BE2C (cell line): ENCODE measurements at regions not wholly inside any gene's neighbourhood (a gene's known extent, or its start where the extent isn't known, plus 50 kb on each side); places are given as distances from the start of the nearest gene placed in this dataset.

Experiments
- DNase-seq: peaks from one replicate; pipeline ENCODE4 v3.0.0-alpha.2; 2020
- H3K27me3 ChIP-seq: fragments of 250-450 bp; sonication (Bioruptor Pico); 2 replicates; pipeline ENCODE4 v1.5.1; 2020; ENCODE audit warnings: mild to moderate bottlenecking
- H3K36me3 ChIP-seq: fragments of 250-450 bp; sonication (Bioruptor Pico); 2 replicates; pipeline ENCODE4 v1.5.1; 2020; ENCODE audit warnings: mild to moderate bottlenecking
- H3K4me1 ChIP-seq: fragments of 250-450 bp; sonication (Bioruptor Pico); 2 replicates; pipeline ENCODE4 v1.5.1; 2020
- H3K4me3 ChIP-seq: 2 replicates; pipeline ENCODE4 v1.5.1; 2011; ENCODE audit warnings: low read depth, low read length
- H3K9me3 ChIP-seq: fragments of 250-450 bp; sonication (Bioruptor Pico); 2 replicates; pipeline ENCODE4 v1.5.1; 2020
- CTCF ChIP-seq: IDR thresholded peaks from 2 replicates; pipeline ENCODE4 v1.5.1; 2012; ENCODE audit warnings: mild to moderate bottlenecking, low read depth, low read length

- Histone ChIP-seq H3K9me3 (no peaks in the 10 kb centered on the region), H3K4me1 (peaks cover 10% of the 10 kb centered on the region), H3K4me3 (peak overlapping the region; percentile 33), H3K27me3 (no peaks in the 10 kb centered on the region), H3K36me3 (no peaks in the 10 kb centered on the region)
- peak; percentile 77 for DNase-seq
- TF ChIP-seq CTCF = peak; percentile 47
Observed at GRCh38 chr5:57383093-57383861, 99.3 kb downstream of the ACTBL2 start.

- peaks cover 10% of the 10 kb centered on the region for H3K4me1 ChIP-seq
- H3K36me3 ChIP-seq = no peaks in the 10 kb centered on the region
- no peaks in the 10 kb centered on the region for H3K9me3 ChIP-seq
- DNase-seq = no peak
- no peak for TF ChIP-seq CTCF
- no peak overlapping the region for H3K4me3 ChIP-seq
- H3K27me3 ChIP-seq = no peaks in the 10 kb centered on the region
Observed at GRCh38 chr5:57382655-57383054, 100.0 kb downstream of the ACTBL2 start.

- DNase-seq = no peak
- Histone ChIP-seq H3K9me3 (no peaks in the 10 kb centered on the region), H3K4me1 (peaks cover 6% of the 10 kb centered on the region), H3K4me3 (no peak overlapping the region), H3K36me3 (no peaks in the 10 kb centered on the region), H3K27me3 (no peaks in the 10 kb centered on the region)
- no peak for TF ChIP-seq CTCF
Observed at GRCh38 chr5:57370376-57370775, 112.2 kb downstream of the ACTBL2 start.

GRCh38 chr5:57368010-57368409, 114.6 kb downstream of the ACTBL2 start:
- no peak for DNase-seq
- no peaks in the 10 kb centered on the region for H3K9me3 ChIP-seq
- no peaks in the 10 kb centered on the region for H3K27me3 ChIP-seq
- no peak for TF ChIP-seq CTCF
- no peaks in the 10 kb centered on the region for H3K36me3 ChIP-seq
- peaks cover 6% of the 10 kb centered on the region for H3K4me1 ChIP-seq
- no peak overlapping the region for H3K4me3 ChIP-seq

GRCh38 chr5:57366744-57367143, 115.9 kb downstream of the ACTBL2 start:
- Histone ChIP-seq H3K4me3 (no peak overlapping the region), H3K36me3 (no peaks in the 10 kb centered on the region), H3K27me3 (no peaks in the 10 kb centered on the region), H3K9me3 (no peaks in the 10 kb centered on the region), H3K4me1 (peaks cover 6% of the 10 kb centered on the region)
- no peak for TF ChIP-seq CTCF
- no peak for DNase-seq

GRCh38 chr5:57362951-57363350, 119.7 kb downstream of the ACTBL2 start:
- peaks cover 4% of the 10 kb centered on the region for H3K4me1 ChIP-seq
- H3K4me3 ChIP-seq = no peak overlapping the region
- no peaks in the 10 kb centered on the region for H3K36me3 ChIP-seq
- TF ChIP-seq CTCF = no peak
- no peak for DNase-seq
- no peaks in the 10 kb centered on the region for H3K9me3 ChIP-seq
- H3K27me3 ChIP-seq = no peaks in the 10 kb centered on the region
